ENCODE measurements at regions not wholly inside any gene's neighbourhood (a gene's known extent, or its start where the extent isn't known, plus 50 kb on each side); places are given as distances from the start of the nearest gene placed in this dataset.
"Not testable (repeated sequence)": the region's sequence is repeated elsewhere in the genome, so short reads cannot be mapped to it uniquely, and the experiment has no call there.

DNA sequence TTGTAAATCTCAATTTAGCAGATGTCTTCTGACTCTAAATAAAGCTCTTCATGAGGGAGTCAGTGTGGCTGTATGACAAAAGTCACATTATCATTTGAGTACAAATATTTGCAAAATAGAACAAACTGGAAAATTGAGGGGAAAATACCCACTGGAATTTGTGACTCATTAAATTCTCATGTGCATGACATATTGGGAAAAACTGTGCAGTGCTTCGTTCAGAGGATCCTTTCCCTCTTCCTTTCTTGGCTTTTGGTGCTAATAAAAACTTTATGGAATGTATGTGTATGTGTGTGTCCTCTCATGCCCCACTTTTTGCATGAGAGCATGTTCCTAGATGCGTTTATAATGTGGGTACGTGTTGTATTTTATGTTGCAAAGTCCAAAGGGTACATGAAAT is 267.8 kb downstream of the KTN1 start:
- ATAC-seq, result no peak
- DNase-seq (ENCODE audit: low spot score in 2 of 2), result no peak
- H3K9me3 Mint-ChIP-seq, result no peaks in the 10 kb centered on the region
- no peaks in the 10 kb centered on the region for H3K36me3 Mint-ChIP-seq
- no peak overlapping the region for H3K27ac Mint-ChIP-seq

- DNase-seq (ENCODE audit: low spot score in 2 of 2), result no peak
- no peaks in the 10 kb centered on the region for H3K9me3 Mint-ChIP-seq
- no peak overlapping the region for H3K27ac Mint-ChIP-seq
- no peak for ATAC-seq
- H3K36me3 Mint-ChIP-seq, result no peaks in the 10 kb centered on the region
These were observed 269.0 kb downstream of the KTN1 start for GRCh38 chr14:55848964-55849363.

- no peak overlapping the region for H3K27ac Mint-ChIP-seq
- no peaks in the 10 kb centered on the region for H3K36me3 Mint-ChIP-seq
- DNase-seq (ENCODE audit: low spot score in 2 of 2) (no peak), ATAC-seq (no peak)
- H3K9me3 Mint-ChIP-seq, result no peaks in the 10 kb centered on the region
These were observed 268.4 kb upstream of the PELI2 start for GRCh38 chr14:55849833-55850232.

GRCh38 chr14:55850825-55851241 is 267.4 kb upstream of the PELI2 start:
- no peak for ATAC-seq
- Mint-ChIP-seq H3K9me3 (no peaks in the 10 kb centered on the region), H3K27ac (no peak overlapping the region), H3K36me3 (no peaks in the 10 kb centered on the region)
- DNase-seq (ENCODE audit: low spot score in 2 of 2), result no peak

DNA sequence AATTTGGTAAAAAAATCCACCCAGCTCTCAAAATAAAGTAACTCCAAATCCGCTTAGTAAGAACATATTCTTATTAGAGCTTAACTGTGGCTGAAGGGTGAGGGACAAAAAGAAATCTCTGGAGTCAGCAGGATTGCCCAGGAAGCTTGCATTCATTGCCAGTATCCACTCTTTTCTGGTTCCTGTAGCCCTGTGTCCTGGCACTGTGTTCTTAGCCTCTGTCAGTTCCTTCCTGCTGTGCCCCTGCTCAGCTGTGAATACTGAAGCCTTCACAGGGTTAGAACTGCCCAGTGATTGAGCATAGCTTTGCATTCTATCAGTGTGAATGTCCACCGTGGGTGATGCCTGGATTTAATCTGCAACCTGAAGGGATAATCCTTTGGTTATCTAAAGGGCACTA is 266.9 kb upstream of the PELI2 start:
- Mint-ChIP-seq H3K27ac (no peak overlapping the region), H3K36me3 (no peaks in the 10 kb centered on the region), H3K9me3 (no peaks in the 10 kb centered on the region)
- DNase-seq (ENCODE audit: low spot score in 2 of 2), result no peak
- no peak for ATAC-seq

GRCh38 chr14:55851961-55852360 is 266.2 kb upstream of the PELI2 start:
- H3K27ac Mint-ChIP-seq, result no peak overlapping the region

GRCh38 chr14:55855751-55856150 is 262.5 kb upstream of the PELI2 start:
- no peak overlapping the region for H3K27ac Mint-ChIP-seq
- peaks cover 4 to 12% of the 10 kb centered on the region in 2 donors for H3K36me3 Mint-ChIP-seq
- ATAC-seq, result no peak
- no peak for DNase-seq (ENCODE audit: low spot score in 2 of 2)
- peaks cover 3 to 19% of the 10 kb centered on the region in 2 donors for H3K9me3 Mint-ChIP-seq

More at GRCh38 chr14:55851961-55852360, 266.2 kb upstream of the PELI2 start:
- DNase-seq (ENCODE audit: low spot score in 2 of 2), result no peak
- no peaks in the 10 kb centered on the region for H3K9me3 Mint-ChIP-seq
- ATAC-seq, result no peak
- no peaks in the 10 kb centered on the region for H3K36me3 Mint-ChIP-seq

DNA sequence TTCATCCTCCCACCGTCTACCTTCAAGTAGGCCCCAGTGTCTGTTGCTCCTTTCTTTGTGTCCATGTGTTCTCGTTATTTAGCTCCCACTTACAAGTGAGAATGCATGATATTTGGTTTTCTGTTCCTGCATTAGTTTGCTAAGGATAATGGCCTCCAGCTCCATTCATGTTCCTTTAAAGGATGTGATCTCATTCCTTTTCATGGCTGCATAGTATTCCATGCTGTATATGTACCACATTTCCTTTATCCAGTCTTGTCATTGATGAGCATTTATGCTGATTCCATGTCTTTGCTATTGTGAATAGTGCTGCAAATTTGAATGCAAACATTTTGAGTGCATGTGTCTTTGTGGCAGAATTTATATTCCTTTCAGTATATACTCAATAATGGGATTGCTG is 259.6 kb upstream of the PELI2 start:
- H3K36me3 Mint-ChIP-seq, result peaks cover 10 to 29% of the 10 kb centered on the region in 2 donors
- no peak overlapping the region for H3K27ac Mint-ChIP-seq
- ATAC-seq, result no peak
- no peak for DNase-seq (ENCODE audit: low spot score in 2 of 2)
- H3K9me3 Mint-ChIP-seq, result peaks cover 16 to 24% of the 10 kb centered on the region in 2 donors

- H3K27ac Mint-ChIP-seq; ATAC-seq; DNase-seq (ENCODE audit: low spot score in 2 of 2): not testable (repeated sequence)
- peaks cover 26 to 32% of the 10 kb centered on the region in 2 donors for H3K36me3 Mint-ChIP-seq
- H3K9me3 Mint-ChIP-seq, result peaks cover 24 to 28% of the 10 kb centered on the region in 2 donors
These were observed 256.6 kb upstream of the PELI2 start for GRCh38 chr14:55861561-55861960.

DNA sequence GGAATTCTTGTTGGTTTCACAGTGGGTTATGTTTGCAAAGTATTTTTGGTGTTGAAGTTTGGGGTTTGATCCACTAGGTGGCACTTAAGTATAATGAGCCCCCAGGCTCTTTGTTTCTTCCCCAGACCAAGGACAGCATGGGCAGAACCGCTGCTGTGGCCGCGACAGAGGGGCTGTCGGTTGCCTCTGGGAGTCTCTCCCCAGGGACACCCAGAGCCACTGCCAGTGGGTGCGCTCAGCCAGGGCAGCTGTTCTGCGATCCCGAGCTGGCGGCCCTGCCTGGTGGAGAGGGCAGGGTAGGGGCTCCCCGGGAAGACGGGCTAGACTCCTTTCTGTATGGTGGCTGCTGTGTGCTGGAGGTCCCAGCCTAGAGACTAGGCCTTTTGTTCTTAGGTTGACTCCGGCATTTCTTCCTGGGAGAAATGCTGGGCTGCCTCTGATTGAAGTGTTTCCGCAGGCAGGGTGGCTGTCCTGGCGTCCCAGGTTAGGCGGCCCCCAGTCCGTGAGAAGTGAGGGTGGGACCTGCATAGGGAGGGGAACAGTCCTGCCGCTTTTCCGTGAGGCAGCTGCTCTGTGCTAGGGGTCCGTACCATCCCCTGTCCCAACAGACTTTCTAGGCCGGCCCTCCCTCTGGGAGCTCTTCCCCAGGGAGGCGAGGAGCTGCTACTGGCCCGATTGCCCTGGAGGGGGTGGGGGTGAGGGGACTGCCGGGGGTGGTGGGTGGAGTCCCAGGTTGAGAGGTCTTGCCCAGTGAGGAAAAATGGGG is 253.1 kb upstream of the PELI2 start:
- H3K9me3 Mint-ChIP-seq, result peaks cover 10 to 25% of the 10 kb centered on the region in 2 donors
- DNase-seq (ENCODE audit: low spot score in 2 of 2), result no peak
- no peak for ATAC-seq
- no peak overlapping the region for H3K27ac Mint-ChIP-seq
- H3K36me3 Mint-ChIP-seq, result peaks cover 20 to 21% of the 10 kb centered on the region in 2 donors

DNA sequence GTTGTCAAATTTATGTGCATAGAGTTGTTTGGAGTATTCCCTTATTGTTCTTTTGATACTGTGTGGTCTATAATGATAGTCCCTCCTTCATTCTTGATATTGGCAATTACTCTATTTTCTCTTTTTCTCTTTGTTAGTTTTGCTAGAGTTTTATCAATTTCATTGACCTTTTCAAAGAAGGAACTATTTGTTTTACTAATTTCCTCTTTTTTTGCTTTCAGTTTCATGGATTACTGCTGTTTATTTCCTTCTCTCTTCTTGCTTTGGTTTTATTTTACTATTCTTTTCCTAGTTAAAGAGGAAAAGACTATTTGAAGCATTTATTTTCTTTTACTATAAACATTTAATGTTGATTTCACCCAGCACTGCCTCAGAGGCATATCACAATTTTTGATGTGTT is 250.9 kb upstream of the PELI2 start:
- Mint-ChIP-seq H3K36me3 (peaks cover 11 to 16% of the 10 kb centered on the region in 2 donors), H3K27ac (no peak overlapping the region), H3K9me3 (peaks cover 4 to 17% of the 10 kb centered on the region in 2 donors)
- no peak for ATAC-seq
- DNase-seq (ENCODE audit: low spot score in 2 of 2), result no peak

DNA sequence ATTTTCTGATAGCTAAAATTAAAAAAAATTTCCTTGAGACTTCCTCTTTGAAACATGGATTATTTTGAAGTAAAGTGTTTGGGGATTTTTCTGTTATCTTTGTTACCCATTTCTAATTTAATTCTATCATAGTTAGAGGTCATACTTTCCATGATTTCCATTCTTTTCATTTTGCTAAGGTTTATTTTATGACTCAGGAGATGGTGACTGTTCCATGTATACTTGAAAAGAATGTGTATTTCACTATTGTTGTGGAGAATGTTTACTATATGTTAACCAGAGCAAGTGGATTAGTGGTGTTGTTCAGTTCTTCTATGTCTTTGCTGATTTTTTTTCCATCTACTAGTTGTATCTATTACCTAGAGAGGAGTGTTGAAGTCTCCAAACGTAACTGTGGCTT is 250.5 kb upstream of the PELI2 start:
- Mint-ChIP-seq H3K9me3 (peaks cover 3 to 16% of the 10 kb centered on the region in 2 donors), H3K36me3 (peaks cover 8 to 16% of the 10 kb centered on the region in 2 donors), H3K27ac (no peak overlapping the region)
- ATAC-seq (no peak), DNase-seq (ENCODE audit: low spot score in 2 of 2) (no peak)

DNA sequence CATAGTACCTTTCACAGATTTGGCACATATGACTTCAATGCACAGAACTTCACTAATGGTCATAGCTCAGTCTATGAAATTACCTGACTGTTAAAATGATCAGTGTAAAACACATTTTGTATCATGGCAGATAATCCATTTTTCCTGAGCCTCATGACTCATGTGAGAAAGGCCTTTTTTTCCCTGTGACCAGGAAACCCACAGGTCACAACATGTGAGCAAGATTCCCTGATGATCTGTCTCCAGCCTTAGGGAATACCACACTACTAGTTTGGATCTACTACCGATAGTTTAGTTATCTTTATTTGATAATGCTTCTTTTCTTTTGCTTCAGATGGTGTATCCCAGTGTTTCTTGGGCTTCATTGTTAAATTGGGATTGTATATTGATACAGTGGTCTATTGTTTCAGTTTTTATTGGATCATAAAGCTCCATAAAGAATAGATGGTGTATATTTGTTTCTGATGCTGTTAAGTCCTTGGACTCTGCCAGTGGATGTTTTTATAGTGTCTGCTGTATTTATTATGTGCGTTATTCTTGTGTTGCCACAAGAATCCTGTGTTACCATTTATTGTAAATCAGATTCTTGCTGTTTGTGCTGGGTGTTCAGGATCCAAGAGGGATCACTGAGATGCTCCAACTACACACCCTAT is 248.7 kb upstream of the PELI2 start:
- DNase-seq (ENCODE audit: low spot score in 2 of 2), result no peak
- Mint-ChIP-seq H3K27ac (no peak overlapping the region), H3K9me3 (peaks cover 0 to 3% of the 10 kb centered on the region in 2 donors), H3K36me3 (peaks cover 0 to 6% of the 10 kb centered on the region in 2 donors)
- no peak for ATAC-seq

GRCh38 chr14:55873169-55873568 is 245.0 kb upstream of the PELI2 start:
- H3K9me3 Mint-ChIP-seq, result no peaks in the 10 kb centered on the region
- no peak overlapping the region for H3K27ac Mint-ChIP-seq
- no peaks in the 10 kb centered on the region for H3K36me3 Mint-ChIP-seq
- ATAC-seq (no peak), DNase-seq (ENCODE audit: low spot score in 2 of 2) (no peak)

GRCh38 chr14:55874785-55875184 is 243.4 kb upstream of the PELI2 start:
- H3K36me3 Mint-ChIP-seq, result no peaks in the 10 kb centered on the region
- no peaks in the 10 kb centered on the region for H3K9me3 Mint-ChIP-seq
- no peak overlapping the region for H3K27ac Mint-ChIP-seq
- DNase-seq (ENCODE audit: low spot score in 2 of 2) (no peak), ATAC-seq (no peak)

DNA sequence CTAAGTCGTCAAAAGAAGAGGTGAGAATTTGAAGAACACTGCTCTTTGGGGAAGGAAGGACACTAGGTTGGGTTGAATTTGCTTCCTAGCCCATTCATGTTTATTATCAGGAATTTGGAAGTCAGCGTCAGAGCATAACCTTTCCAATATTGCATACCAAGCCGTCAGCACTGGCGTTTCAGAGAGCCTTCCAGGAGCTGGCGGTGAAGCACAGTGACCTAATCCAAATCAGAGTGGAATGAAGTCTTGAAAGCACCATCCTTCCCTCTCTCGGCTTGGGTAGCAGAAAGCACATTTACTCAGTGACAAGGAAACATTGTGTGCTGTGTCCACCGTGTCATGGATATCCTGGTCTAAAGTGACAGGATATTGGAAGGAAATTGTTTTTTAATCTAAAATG is 240.3 kb upstream of the PELI2 start:
- no peak for DNase-seq (ENCODE audit: low spot score in 2 of 2)
- H3K36me3 Mint-ChIP-seq, result no peaks in the 10 kb centered on the region
- no peaks in the 10 kb centered on the region for H3K9me3 Mint-ChIP-seq
- ATAC-seq, result no peak
- no peak overlapping the region for H3K27ac Mint-ChIP-seq

GRCh38 chr14:55881577-55882241 is 236.5 kb upstream of the PELI2 start:
- Mint-ChIP-seq H3K36me3 (no peaks in the 10 kb centered on the region), H3K27ac (no peak overlapping the region), H3K9me3 (no peaks in the 10 kb centered on the region)
- DNase-seq (ENCODE audit: low spot score in 2 of 2), result no peak
- no peak for ATAC-seq

Measured in activated naive CD4-positive, alpha-beta T cell treated with anti-CD3 and anti-CD28 coated beads, Interleukin-2, amount 50 U/mL, for 72 hours (primary cell).